Vagina (tissue), 2 donors: ENCODE measurements at regions not wholly inside any gene's neighbourhood (a gene's known extent, or its start where the extent isn't known, plus 50 kb on each side); places are given as distances from the start of the nearest gene placed in this dataset.

Experiments
- CTCF ChIP-seq, 3 experiments: fragments of 450-650 bp in 2 of 3; fragments of 200-600 bp in 1 of 3; sonication (generic) in 1 of 3; IDR thresholded peaks; one replicate each; pipeline ENCODE4 v1.5.1; 2017 to 2019; ENCODE audit warnings: antibody characterized with exemption in 3 of 3, mild to moderate bottlenecking in 2 of 3, moderate library complexity in 2 of 3
- POLR2A ChIP-seq, 2 donors: fragments of 450-650 bp; IDR thresholded peaks; one replicate each; pipeline ENCODE4 v1.6.1; 2017; ENCODE audit warnings: antibody characterized with exemption in 2 of 2, mild to moderate bottlenecking in 2 of 2, moderate library complexity in 2 of 2

- TF ChIP-seq CTCF (IDR thresholded peaks at IDR 0.05) = no peak
- TF ChIP-seq POLR2A (IDR thresholded peaks at IDR 0.05) = no peak
Measured at GRCh38 chr11:103545551-103545950, 436.3 kb downstream of the DYNC2H1 start.
